ENCODE measurements at regions not wholly inside any gene's neighbourhood (a gene's known extent, or its start where the extent isn't known, plus 50 kb on each side); places are given as distances from the start of the nearest gene placed in this dataset.

GRCh38 chr4:45442466-45442865 lies 681.4 kb downstream of the GABRG1 start:
- TF ChIP-seq CTCF (IDR thresholded peaks at IDR 0.05; ENCODE audit: insufficient read depth, low read depth, low read length) (peak; percentile 37), EZH2 (IDR thresholded peaks at IDR 0.05; ENCODE audit: insufficient read depth, low read length) (no peak)

Measured in astrocyte (in vitro differentiated cells and primary cell).